Stimulated activated naive CD8-positive, alpha-beta T cell treated with anti-CD3 and anti-CD28 coated beads, Interleukin-15, Interleukin-2, amounts not matched to agents 100 ng/mL and 50 ng/mL, for 24 hours (primary cell): ENCODE measurements at regions not wholly inside any gene's neighbourhood (a gene's known extent, or its start where the extent isn't known, plus 50 kb on each side); places are given as distances from the start of the nearest gene placed in this dataset.

Experiments
- H3K27ac Mint-ChIP-seq: one replicate; pipeline ENCODE4 v1.8.0; 2021; ENCODE audit warnings: mild to moderate bottlenecking, mixed read lengths
- H3K27me3 Mint-ChIP-seq: one replicate; pipeline ENCODE4 v1.8.0; 2021; ENCODE audit warnings: mixed read lengths
- H3K36me3 Mint-ChIP-seq: one replicate; pipeline ENCODE4 v1.8.0; 2021; ENCODE audit warnings: low read depth, mixed read lengths
- H3K4me1 Mint-ChIP-seq: one replicate; pipeline ENCODE4 v1.8.0; 2021; ENCODE audit warnings: low read depth, mixed read lengths
- H3K4me3 Mint-ChIP-seq: one replicate; pipeline ENCODE4 v1.8.0; 2021; ENCODE audit warnings: mild to moderate bottlenecking, mixed read lengths
- H3K9me3 Mint-ChIP-seq: one replicate; pipeline ENCODE4 v1.8.0; 2021; ENCODE audit warnings: mixed read lengths

GRCh38 chr15:77759896-77760592 is 127.3 kb upstream of the LINGO1 start:
- H3K9me3 Mint-ChIP-seq: no peaks in the 10 kb centered on the region
- H3K27me3 Mint-ChIP-seq: peaks cover 11% of the 10 kb centered on the region
- H3K4me3 Mint-ChIP-seq: no peak overlapping the region
- H3K4me1 Mint-ChIP-seq: no peaks in the 10 kb centered on the region
- no peaks in the 10 kb centered on the region for H3K36me3 Mint-ChIP-seq
- no peak overlapping the region for H3K27ac Mint-ChIP-seq

- H3K4me1 Mint-ChIP-seq: no peaks in the 10 kb centered on the region
- no peak overlapping the region for H3K4me3 Mint-ChIP-seq
- no peaks in the 10 kb centered on the region for H3K9me3 Mint-ChIP-seq
- no peaks in the 10 kb centered on the region for H3K36me3 Mint-ChIP-seq
- peaks cover 4% of the 10 kb centered on the region for H3K27me3 Mint-ChIP-seq
- H3K27ac Mint-ChIP-seq: no peak overlapping the region
Observed at GRCh38 chr15:77753939-77754338, 121.2 kb upstream of the LINGO1 start.

- H3K4me3 Mint-ChIP-seq: no peak overlapping the region
- no peaks in the 10 kb centered on the region for H3K36me3 Mint-ChIP-seq
- H3K4me1 Mint-ChIP-seq: peaks cover under 1% of the 10 kb centered on the region
- H3K27me3 Mint-ChIP-seq: peaks cover 4% of the 10 kb centered on the region
- H3K27ac Mint-ChIP-seq: no peak overlapping the region
- H3K9me3 Mint-ChIP-seq: no peaks in the 10 kb centered on the region
Observed at GRCh38 chr15:77753281-77753873, 120.7 kb upstream of the LINGO1 start.

GRCh38 chr15:77749998-77750540 is 117.4 kb upstream of the LINGO1 start:
- H3K36me3 Mint-ChIP-seq: no peaks in the 10 kb centered on the region
- peaks cover 10% of the 10 kb centered on the region for H3K4me1 Mint-ChIP-seq
- peaks cover 4% of the 10 kb centered on the region for H3K27me3 Mint-ChIP-seq
- H3K9me3 Mint-ChIP-seq: no peaks in the 10 kb centered on the region
- no peak overlapping the region for H3K4me3 Mint-ChIP-seq
- no peak overlapping the region for H3K27ac Mint-ChIP-seq

GRCh38 chr15:77749236-77749997 is 116.7 kb upstream of the LINGO1 start:
- Mint-ChIP-seq H3K36me3 (no peaks in the 10 kb centered on the region), H3K9me3 (no peaks in the 10 kb centered on the region), H3K4me1 (peaks cover 10% of the 10 kb centered on the region), H3K27ac (no peak overlapping the region), H3K27me3 (peaks cover 4% of the 10 kb centered on the region), H3K4me3 (no peak overlapping the region)

GRCh38 chr15:77748078-77749064 is 115.7 kb upstream of the LINGO1 start:
- no peak overlapping the region for H3K4me3 Mint-ChIP-seq
- no peak overlapping the region for H3K27ac Mint-ChIP-seq
- H3K36me3 Mint-ChIP-seq: no peaks in the 10 kb centered on the region
- H3K9me3 Mint-ChIP-seq: no peaks in the 10 kb centered on the region
- peaks cover 4% of the 10 kb centered on the region for H3K27me3 Mint-ChIP-seq
- H3K4me1 Mint-ChIP-seq: peaks cover 10% of the 10 kb centered on the region

GRCh38 chr15:77747175-77748077 is 114.7 kb upstream of the LINGO1 start:
- H3K4me3 Mint-ChIP-seq: no peak overlapping the region
- H3K9me3 Mint-ChIP-seq: no peaks in the 10 kb centered on the region
- peaks cover 2% of the 10 kb centered on the region for H3K27me3 Mint-ChIP-seq
- no peak overlapping the region for H3K27ac Mint-ChIP-seq
- peaks cover 10% of the 10 kb centered on the region for H3K4me1 Mint-ChIP-seq
- no peaks in the 10 kb centered on the region for H3K36me3 Mint-ChIP-seq

- H3K27ac Mint-ChIP-seq: no peak overlapping the region
- no peaks in the 10 kb centered on the region for H3K9me3 Mint-ChIP-seq
- peaks cover 10% of the 10 kb centered on the region for H3K4me1 Mint-ChIP-seq
- no peaks in the 10 kb centered on the region for H3K36me3 Mint-ChIP-seq
- no peak overlapping the region for H3K4me3 Mint-ChIP-seq
- peaks cover 4% of the 10 kb centered on the region for H3K27me3 Mint-ChIP-seq
Observed at GRCh38 chr15:77746254-77747174, 113.8 kb upstream of the LINGO1 start.

- H3K36me3 Mint-ChIP-seq: no peaks in the 10 kb centered on the region
- H3K9me3 Mint-ChIP-seq: no peaks in the 10 kb centered on the region
- no peak overlapping the region for H3K4me3 Mint-ChIP-seq
- H3K27ac Mint-ChIP-seq: no peak overlapping the region
- peaks cover 8% of the 10 kb centered on the region for H3K27me3 Mint-ChIP-seq
- H3K4me1 Mint-ChIP-seq: peaks cover 10% of the 10 kb centered on the region
Observed at GRCh38 chr15:77744398-77744797, 111.7 kb upstream of the LINGO1 start.

- Mint-ChIP-seq H3K27ac (no peak overlapping the region), H3K4me1 (peaks cover 4% of the 10 kb centered on the region), H3K27me3 (peaks cover 16% of the 10 kb centered on the region), H3K4me3 (no peak overlapping the region), H3K36me3 (no peaks in the 10 kb centered on the region), H3K9me3 (no peaks in the 10 kb centered on the region)
Observed at GRCh38 chr15:77742570-77742969, 109.9 kb upstream of the LINGO1 start.

GRCh38 chr15:77742127-77742526 is 109.4 kb upstream of the LINGO1 start:
- no peak overlapping the region for H3K4me3 Mint-ChIP-seq
- peaks cover 16% of the 10 kb centered on the region for H3K27me3 Mint-ChIP-seq

GRCh38 chr15:77741106-77741505 is 108.4 kb upstream of the LINGO1 start:
- Mint-ChIP-seq H3K36me3 (no peaks in the 10 kb centered on the region), H3K27ac (no peak overlapping the region), H3K27me3 (peaks cover 16% of the 10 kb centered on the region), H3K9me3 (no peaks in the 10 kb centered on the region), H3K4me3 (no peak overlapping the region), H3K4me1 (no peaks in the 10 kb centered on the region)

More at GRCh38 chr15:77742127-77742526, 109.4 kb upstream of the LINGO1 start:
- no peaks in the 10 kb centered on the region for H3K9me3 Mint-ChIP-seq
- no peaks in the 10 kb centered on the region for H3K36me3 Mint-ChIP-seq
- no peak overlapping the region for H3K27ac Mint-ChIP-seq
- H3K4me1 Mint-ChIP-seq: no peaks in the 10 kb centered on the region
